ENCODE measurements at regions not wholly inside any gene's neighbourhood (a gene's known extent, or its start where the extent isn't known, plus 50 kb on each side); places are given as distances from the start of the nearest gene placed in this dataset.

GRCh38 chr2:114330594-114330993, 111.8 kb upstream of the DPP10 start:
- no peak for TF ChIP-seq CTCF (IDR thresholded peaks at IDR 0.05)
- intact Hi-C loops (cut with DNase I): no loop called here
- Histone ChIP-seq H3K27me3 (no peaks in the 10 kb centered on the region), H3K4me1 (no peaks in the 10 kb centered on the region), H3K4me3 (no peak overlapping the region), H3K27ac (no peak overlapping the region), H3K9me3 (no peaks in the 10 kb centered on the region), H3K36me3 (no peaks in the 10 kb centered on the region)
- DNase-seq (ENCODE audit: low spot score in 2 of 2): no peak

- intact Hi-C loops (cut with DNase I): no loop called here
- Histone ChIP-seq H3K4me3 (no peak overlapping the region), H3K36me3 (no peaks in the 10 kb centered on the region), H3K27me3 (no peaks in the 10 kb centered on the region), H3K9me3 (no peaks in the 10 kb centered on the region), H3K27ac (no peak overlapping the region), H3K4me1 (no peaks in the 10 kb centered on the region)
- no peak for DNase-seq (ENCODE audit: low spot score in 2 of 2)
- TF ChIP-seq CTCF (IDR thresholded peaks at IDR 0.05): no peak
Observed at GRCh38 chr2:114331934-114332333, 110.5 kb upstream of the DPP10 start.

GRCh38 chr2:114345246-114345645, 97.2 kb upstream of the DPP10 start:
- no peaks in the 10 kb centered on the region for H3K9me3 ChIP-seq
- intact Hi-C loops (cut with DNase I): no loop called here
- H3K36me3 ChIP-seq: no peaks in the 10 kb centered on the region
- H3K27me3 ChIP-seq: no peaks in the 10 kb centered on the region
- TF ChIP-seq CTCF (IDR thresholded peaks at IDR 0.05): no peak
- no peak for DNase-seq (ENCODE audit: low spot score in 2 of 2)
- no peak overlapping the region for H3K4me3 ChIP-seq
- no peaks in the 10 kb centered on the region for H3K4me1 ChIP-seq
- H3K27ac ChIP-seq: no peak overlapping the region

GRCh38 chr2:114346658-114347057, 95.8 kb upstream of the DPP10 start:
- peak in 1 of 2 donors; percentile 61 for DNase-seq (ENCODE audit: low spot score in 2 of 2)
- Histone ChIP-seq H3K4me1 (no peaks in the 10 kb centered on the region), H3K27me3 (no peaks in the 10 kb centered on the region), H3K27ac (peak overlapping the region; percentile 33 to 37), H3K4me3 (no peak overlapping the region), H3K9me3 (no peaks in the 10 kb centered on the region), H3K36me3 (no peaks in the 10 kb centered on the region)
- no peak for TF ChIP-seq CTCF (IDR thresholded peaks at IDR 0.05)
- intact Hi-C loops (cut with DNase I): no loop called here

- DNase-seq (ENCODE audit: low spot score in 2 of 2): no peak
- H3K27ac ChIP-seq: no peak overlapping the region
- TF ChIP-seq CTCF (IDR thresholded peaks at IDR 0.05): no peak
Observed at GRCh38 chr2:114350186-114350725, 92.2 kb upstream of the DPP10 start.

GRCh38 chr2:114352988-114353387, 89.5 kb upstream of the DPP10 start:
- no peak for TF ChIP-seq CTCF (IDR thresholded peaks at IDR 0.05)
- intact Hi-C loops (cut with DNase I): no loop called here
- Histone ChIP-seq H3K4me3 (no peak overlapping the region), H3K4me1 (no peaks in the 10 kb centered on the region), H3K36me3 (no peaks in the 10 kb centered on the region), H3K27ac (no peak overlapping the region), H3K27me3 (no peaks in the 10 kb centered on the region), H3K9me3 (no peaks in the 10 kb centered on the region)
- DNase-seq (ENCODE audit: low spot score in 2 of 2): no peak

More at GRCh38 chr2:114350186-114350725, 92.2 kb upstream of the DPP10 start:
- intact Hi-C loops (cut with DNase I): no loop called here
- Histone ChIP-seq H3K4me1 (no peaks in the 10 kb centered on the region), H3K36me3 (no peaks in the 10 kb centered on the region), H3K9me3 (no peaks in the 10 kb centered on the region), H3K27me3 (no peaks in the 10 kb centered on the region), H3K4me3 (no peak overlapping the region)

Measured in ascending aorta (tissue), 2 donors.